GM04503 (cell line): ENCODE measurements at regions not wholly inside any gene's neighbourhood (a gene's known extent, or its start where the extent isn't known, plus 50 kb on each side); places are given as distances from the start of the nearest gene placed in this dataset.

ENCODE experiments used
- DNase-seq: peaks from one replicate; pipeline ENCODE4 v3.0.0-alpha.2; 2012; ENCODE audit warnings: low read depth

DNA sequence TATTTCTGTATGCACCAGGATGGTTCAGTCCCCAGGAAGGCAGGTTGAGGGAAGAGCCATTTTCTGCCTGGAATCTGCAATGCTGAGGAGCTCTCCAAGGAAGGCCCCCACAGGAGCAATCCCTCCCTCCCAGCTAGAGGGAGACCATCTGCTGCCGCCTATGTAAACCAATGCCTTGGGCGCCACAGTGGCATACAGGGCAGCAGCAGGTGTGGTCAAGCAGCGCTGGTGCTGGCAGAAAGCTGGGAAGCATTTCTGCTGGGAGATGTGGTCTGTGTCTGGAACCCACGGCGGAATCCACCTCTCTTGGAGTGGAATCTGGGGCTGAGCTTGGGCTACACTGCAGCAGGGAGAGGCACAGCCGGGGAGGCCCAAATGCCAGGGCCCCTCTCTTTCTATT is 283.3 kb downstream of the RRAGC start:
- DNase-seq = no peak

DNA sequence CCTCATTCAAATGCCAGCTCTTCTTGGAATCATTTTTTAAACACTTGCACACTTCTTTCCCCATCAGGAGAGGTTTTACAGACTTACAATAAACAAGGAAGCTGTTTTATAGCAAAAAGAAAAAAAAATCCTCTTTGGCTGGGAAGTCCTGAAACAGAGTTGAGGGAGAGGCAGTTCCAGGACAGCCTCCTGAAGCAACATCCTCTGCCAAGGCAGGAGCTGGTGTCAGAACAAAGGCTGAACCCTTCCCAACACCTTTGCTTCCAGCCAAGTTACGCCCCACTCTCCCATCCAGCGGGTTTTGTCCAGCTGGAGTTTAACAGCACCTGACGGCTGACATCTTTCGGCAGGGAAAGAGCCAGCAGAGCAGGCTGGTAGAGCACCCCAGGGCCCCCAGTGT is 287.8 kb downstream of the RRAGC start:
- DNase-seq = no peak

DNA sequence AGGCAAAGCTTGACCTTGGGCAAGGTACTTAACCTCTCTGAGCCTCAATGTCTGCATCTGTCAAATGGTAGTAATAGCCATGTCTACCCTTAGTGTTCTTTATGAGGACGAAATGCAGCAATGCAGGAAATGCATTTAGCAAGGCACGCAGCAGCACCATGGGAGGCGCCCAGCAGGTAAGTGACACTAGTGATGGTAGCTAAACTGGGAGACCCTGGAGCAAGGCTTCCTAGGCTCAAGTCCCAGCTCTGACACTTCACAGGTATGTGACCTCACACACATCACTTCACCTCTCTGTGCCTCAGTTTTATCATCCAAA is 289.0 kb downstream of the RRAGC start:
- DNase-seq = no peak

DNA sequence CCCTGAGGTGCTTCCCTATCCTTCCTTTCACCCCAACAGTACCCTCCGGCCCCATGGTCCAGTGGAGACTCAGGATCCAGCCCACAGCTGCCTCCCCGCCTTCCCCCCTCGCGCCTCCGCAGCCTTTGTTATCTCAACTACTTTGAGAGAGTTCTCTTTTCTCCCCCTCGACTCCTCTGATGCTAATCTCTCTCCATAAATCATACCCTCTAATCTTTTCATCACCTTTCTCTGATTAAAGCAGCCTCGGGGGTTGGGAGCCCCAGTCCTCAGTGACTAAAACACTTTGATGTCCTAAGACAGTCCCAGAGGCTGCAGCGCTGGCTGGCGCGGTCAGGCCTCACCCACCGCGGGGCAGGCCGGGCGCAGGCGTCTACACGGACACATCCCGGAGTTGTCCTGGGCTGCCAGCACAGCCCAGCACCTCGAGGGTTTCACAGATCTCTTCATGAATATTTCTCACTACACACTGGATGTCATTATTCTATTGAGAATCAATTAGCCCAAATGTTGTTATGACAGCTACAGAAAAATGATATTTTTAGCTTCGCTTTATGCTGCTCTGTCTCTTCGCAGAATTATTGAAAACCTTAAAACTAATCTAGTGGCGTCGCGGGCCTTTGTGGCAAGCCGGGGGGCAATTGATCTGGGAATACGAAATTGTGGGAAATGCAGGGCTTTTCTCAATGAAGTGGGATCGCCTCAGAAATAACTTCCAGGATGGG is 289.5 kb downstream of the RRAGC start:
- no peak for DNase-seq

DNA sequence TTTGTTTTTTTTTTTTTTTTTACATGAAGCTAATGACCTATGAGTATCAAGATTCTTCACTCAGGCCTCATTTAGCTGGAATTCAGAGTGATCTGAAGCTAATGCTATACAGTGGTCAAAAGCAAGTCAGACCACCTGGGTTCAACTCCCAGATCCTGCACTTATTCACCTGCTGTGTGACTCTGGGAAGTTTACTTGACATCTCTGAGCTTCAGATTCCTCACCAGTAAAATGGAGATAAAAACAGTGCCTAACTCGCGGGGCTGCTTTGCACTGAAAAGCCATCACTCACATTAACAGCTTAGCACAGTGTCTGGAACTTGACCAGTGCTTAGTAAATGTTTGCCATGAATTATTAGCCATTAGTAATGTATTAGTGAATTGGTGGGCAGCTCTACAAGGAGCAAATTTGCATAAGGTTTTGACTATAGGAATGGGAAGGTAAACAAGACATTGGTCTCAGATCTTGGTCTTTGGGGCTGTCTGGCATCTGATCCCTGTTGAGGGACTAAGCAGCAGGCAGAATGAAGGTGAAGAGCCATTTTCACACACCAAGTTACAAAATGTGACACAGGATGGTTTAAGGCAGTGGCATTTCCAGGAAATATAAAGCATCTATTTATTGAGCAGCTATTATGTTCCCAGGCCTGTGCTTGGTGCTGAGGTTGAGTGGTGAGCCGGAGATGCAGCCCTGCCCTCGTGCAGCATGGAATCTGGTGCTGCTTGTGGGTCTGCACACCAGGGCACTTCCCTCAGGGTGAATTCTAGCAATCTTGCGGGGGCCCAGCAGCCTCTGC is 291.3 kb downstream of the RRAGC start:
- DNase-seq = no peak

DNA sequence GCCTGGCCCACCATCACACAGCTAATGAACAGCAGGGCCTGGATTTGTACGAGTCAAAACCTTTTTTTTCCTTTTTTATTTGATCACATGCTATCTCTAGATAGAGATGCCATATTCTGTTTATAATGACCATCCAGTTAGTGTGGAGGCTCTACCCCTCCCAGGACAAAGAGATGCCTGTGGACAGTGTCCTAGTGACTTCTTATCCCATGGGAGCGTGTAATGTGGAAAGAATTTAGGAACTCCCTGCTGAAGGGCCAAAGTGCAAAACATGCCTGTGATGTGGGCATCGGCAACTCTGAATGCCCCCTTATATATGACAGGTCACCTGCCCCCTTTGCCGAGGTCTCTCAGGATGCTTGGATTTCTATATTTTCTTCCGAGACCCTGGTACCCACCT is 292.2 kb downstream of the RRAGC start:
- DNase-seq = no peak

DNA sequence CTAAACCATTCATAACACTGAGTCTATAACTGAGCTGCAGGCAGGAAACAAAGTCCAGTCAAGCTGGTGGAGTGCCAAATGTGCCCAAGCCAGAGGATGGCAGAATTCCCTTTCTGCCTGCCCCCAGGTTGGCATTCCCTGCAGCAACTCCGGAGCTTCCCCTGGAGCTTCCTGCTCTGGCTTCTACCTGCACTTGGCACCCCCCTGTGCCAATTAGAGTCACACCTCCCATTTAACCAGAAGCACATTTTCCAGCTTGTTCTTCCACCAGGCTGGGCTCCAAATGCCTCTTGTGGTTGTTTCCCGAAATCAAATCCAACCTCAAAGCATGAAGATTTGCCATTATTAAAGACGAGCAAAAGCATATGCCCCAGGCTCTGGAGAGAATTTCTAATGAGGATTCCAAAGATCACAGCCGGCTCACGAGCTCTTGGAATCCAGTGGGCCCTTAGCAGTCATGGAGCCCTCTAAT is 294.5 kb downstream of the RRAGC start:
- DNase-seq = no peak

DNA sequence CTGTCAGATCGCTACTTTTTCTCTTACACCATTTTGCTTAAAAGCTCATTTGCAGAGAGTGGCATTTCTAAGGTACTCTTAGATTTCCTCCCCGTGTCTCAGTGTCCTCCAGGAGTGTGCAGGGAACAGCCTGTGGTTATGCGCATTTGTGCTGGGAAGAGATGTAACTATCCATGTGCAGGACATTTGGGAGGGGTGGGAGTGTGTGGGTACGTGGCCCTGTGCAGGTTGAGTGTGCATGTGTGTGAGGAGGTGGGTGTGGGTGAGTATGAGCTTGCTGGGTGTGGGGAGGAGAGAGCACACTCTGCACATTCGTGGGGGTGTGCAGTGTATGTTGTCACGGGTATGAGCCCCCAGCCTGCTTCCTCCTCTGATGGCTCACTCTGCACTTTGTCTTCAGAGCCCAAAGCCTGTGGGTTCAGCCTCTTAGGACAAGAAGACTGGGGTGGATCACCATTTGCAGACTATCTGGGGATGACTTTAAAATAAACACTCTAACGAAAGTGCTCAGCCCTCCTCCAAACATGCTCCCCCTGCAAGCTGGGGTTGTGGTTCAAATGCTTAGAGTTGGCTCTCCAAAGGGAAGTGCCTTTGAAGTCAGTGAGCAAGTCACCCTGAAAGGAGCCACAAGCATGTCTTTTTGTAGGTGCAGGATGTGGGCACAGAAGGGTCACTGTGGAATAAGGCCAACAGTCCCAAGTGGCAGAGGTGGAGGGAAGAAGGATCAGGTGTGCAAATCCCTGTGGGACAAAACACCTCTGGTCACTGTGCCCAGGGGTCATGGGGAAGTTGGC is 295.4 kb downstream of the RRAGC start:
- DNase-seq = no peak

DNA sequence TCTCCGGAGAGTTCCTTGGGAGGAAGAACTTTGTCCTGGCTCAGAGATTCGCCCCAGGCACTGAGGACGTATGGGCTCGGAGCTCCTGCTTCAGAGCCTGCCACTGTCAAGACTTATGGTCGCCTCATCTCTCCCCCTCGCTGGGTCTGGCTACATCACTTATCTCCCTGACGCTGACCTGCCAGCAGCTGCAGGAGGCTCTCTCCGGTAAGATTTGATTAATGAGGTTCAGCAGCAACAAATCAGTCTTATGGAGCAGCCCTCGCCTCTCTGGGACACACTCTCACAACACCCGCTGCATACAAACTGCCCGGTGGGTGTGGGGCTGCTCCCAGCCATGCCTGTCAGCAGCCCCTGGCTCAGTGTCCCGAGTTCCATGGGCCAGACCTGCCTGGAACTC is 297.8 kb downstream of the RRAGC start:
- DNase-seq = no peak

DNA sequence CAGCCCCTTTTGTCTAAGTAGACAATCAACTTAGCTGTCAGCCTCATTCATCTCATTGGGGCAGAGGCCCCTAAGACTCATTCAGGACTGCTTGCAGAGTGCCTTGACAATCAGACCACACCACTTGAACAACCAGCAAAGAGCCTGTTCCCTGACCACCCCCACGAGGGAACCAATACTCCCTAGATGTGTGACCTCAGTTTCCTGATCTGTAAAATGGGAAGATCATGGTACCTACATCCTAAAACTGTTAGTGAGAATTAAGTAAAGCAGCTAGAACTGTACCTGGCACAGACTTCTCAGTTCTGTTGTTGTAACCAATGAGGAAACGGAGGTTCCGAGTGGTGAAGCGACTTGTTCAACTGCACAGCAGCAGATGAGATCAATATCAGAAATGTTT is 298.5 kb downstream of the RRAGC start:
- no peak for DNase-seq

DNA sequence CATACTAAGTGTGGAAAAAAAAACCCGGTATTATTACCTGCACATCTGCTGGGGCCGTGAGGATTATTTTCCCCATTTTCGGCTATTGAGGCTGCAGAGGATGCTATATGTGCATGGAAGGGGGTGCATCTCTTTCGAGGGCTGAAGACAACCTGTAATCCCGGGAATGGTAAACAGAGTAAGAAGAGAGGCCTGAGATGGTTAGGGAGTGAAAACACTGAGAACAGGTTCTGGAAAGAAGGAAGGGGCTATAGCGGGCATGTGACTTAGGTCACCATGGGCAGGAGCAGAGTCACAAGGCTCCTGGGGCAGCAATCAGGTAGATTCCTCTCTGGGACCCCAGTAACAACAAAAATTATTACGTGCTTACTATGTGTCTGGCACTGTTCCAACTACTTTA is 299.1 kb downstream of the RRAGC start:
- DNase-seq = no peak

DNA sequence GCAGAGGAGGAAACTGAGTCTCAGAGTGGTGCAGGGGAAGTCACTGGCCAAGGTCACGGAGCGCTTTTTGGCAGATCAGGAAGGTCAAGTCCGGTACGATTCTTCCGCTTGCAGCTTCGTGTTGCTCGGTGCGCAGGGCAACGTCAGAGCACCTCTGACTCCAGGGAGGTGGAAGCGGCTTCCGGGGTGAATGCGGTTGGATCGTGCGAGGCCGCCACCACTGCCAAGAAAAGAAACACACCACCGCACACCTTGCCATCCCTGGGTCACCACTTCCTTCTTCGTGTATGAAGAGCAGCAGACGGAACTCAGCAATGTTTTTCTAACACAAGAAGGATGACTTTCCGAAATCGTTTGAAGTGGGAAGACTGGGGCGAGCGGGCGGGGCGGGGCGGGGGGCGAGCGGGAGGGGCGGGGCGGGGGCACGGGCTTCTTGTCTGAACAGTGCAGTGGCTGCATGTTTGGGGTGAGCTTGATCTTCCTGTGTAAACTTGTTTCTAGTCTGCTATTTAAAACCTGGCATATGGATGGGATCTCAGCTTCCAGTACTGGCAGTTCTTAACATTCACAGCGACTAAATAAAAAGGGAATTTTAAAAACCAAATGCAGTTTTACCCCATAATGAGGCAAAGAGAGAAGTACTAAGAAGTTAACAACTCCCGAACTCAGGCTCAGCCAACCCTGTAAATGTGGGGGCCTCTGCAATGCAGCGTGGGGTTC is 300.0 kb downstream of the RRAGC start:
- no peak for DNase-seq

DNA sequence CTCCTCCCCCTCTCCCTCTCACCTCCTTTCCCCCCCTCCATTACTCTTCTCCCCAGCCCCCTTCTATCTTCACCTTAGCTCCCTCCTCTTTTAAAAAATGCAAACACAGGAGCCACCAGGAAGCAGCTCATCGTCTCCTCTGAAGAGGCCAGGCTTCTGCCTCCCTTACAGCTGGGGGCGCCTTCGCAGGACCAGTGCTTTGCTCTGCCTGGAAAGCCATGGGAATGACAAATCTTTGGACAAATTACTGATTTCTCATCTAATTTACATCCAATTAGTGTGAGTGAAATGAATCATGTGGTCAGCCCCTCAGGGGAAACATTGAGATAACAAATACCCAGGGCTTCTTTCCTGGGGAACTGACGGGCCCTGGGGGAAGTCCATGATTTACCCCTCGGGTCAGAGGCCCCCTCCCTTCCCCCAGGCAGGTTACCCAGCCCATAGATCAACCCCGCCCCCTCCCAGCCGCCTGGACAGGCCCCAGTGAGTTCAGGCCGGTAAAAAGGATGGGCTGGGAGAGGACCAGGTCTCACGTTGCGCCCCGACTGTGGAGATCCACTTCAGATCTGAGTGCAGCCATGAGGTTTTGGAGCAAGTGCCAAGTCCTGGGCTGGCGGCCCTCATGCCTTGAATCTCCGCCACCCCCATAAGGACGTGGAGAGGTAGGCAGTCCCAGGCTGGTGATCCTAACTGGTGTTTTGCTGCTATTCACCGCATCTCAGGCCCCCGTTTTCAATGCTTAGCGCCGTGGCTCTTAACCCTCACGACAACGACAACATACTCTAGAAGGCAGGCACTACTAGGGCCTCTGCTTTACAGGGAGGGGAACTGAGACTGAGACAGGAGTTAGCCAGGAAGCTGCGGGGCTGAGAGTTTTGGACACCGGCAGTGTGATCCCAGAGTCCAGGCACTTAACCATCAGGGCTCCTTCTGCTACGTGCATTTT is 300.8 kb downstream of the RRAGC start:
- DNase-seq = no peak

DNA sequence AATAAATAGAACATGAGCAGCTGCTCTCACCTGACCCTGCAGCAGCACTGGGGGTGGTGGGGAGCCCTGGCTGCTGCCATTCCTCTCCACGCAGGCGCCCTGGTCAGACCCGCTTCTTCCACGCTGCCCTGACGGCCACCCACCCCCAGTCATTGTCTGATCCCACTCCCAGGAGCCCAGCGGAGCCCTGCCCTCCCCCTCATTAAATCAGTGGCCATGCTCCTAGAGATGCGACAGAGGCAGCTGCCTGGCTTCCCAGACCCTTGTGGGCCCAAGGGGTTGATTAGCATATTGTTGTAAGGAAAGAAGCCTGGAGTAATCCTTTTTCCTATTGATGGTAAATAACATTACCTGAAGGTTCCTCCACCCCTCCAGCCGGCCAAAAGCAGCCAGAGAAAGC is 301.5 kb downstream of the RRAGC start:
- DNase-seq = no peak

DNA sequence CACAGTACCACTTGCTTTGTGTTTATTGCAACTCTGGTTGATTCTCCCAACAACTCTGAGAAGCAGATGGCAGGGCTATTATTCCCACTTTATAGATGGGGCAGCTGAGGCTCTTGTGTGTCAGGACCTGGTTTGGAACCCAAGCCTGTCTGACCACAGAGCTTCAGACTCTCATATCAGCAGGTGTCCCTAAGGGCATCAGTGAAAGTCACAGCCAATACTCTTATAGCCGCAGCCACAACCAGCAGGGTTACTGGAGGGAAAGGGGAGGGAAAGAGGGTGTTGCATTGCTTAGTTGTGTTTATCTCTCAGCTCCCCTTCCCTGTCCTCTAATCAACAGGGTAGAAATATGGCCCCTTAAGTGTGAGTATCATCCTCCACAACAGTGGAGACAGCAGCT is 304.0 kb downstream of the RRAGC start:
- no peak for DNase-seq

DNA sequence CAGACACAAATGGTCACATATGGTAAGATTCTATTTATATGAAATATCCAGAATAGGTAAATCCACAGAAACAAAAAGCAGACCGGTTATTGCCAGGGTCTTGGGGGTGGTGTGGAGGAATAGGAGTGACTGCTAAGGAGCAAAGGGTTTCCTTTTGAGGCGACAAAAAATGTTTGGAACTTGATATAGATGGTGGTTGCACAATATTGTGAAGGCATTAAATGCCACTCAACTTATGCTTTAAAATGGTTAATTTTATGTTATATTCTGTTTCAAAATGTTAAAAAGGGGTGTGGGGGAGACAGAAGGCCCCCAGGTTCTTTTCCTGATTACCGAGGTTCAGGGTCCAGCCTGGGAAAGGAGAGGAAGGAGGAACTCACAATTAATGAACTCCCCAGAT is 304.4 kb downstream of the RRAGC start:
- DNase-seq = no peak

DNA sequence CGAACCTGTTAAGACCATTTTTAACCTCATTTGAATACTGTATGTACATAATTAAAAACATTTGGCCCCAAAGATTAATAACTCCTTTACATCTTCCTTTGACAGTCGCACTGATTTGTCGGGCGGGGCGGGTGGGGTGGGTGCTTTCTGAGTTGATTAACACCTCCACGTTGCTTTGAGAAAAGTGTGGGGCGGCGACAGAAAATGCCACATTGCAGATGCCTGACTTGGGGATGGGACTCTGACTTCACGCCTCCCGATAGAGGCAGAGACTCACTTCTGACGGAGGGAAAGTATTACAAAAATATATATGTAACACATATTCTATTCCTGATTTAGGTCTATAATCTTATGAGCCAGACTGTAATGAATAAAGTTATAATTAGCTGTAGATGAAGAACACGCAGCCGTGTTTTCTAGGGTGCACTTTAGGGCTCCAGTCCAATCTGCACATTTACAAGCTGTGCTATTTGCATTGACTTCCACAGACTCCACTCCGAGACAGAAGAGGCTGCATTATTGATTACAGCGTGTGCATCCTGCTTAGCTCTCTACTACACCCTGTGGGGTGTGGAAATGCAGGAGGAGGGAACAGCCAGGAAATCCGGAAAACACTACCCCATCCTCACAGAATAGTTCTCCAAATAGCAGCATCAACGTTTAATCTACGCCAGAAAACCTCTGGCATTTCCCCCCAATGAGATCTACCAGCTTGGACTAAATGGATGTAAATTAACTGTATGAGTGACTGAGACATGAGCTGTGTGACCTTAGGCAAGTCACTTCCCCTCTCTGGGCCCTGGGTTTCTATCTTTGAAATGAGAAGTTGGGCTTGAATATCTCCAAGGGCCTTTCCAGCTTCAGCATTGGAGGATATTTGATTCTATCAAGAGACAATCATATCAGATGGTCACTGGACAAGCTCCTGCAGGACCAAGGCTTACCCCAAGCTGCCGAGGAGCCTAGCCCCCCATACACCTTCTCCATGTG is 308.0 kb downstream of the RRAGC start:
- DNase-seq = no peak

DNA sequence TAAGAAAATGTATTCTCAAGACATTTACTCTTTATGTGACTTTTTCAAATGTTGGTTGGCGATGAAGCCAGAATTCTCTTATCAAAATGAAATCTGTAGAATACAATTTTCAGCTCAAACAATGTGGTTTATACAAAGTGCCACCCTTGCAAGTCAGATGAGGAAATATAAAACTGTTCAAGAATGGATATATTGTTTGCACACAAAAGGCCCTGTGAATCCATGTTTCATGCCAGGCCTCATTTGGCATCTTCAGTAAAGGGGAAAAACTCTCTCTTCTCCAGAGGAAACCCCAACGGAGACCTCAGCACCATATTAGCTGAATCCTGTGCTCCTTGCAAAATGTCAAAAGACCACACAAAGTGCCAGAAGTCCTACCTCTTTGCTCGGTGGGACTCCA is 310.4 kb downstream of the RRAGC start:
- no peak for DNase-seq

DNA sequence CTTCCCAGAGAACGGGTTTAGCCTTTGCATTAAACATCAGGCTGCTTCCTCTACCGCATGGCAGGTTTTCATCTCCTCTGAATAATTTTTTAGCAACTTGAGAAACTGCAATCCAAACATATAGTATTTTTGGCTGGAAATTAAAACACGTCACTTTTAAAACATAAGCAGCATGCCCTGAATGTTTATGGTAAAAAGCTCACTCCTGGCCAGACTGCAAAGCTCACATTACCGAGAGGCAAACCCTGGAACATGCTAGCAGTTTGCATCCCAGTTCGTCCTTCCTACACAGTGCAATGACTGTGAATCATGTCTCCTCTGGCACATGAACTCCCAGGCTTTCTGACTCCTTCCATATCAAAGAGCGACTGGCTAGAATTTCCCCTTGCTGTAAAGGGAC is 312.3 kb downstream of the RRAGC start:
- no peak for DNase-seq

DNA sequence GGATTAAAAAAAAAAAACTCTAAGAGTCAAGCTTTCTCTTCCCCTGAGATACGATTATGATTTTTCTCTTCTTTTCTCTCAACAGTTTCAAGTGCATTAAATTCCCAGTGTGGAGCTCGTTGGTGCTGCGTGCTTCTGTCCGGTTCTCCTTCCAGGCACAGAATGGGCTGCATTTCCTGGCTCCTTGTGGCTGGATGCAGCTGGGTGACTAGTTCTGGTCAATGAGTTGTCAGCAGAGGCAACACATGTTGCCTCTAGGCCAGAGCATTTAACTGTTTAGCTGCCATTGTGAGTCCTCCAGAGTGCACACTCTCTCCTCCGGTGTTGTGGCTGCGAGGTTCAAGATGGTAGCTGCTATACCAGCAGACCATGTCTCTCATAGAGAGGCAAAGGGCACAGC is 312.9 kb downstream of the RRAGC start:
- no peak for DNase-seq
